ENCODE measurements at regions not wholly inside any gene's neighbourhood (a gene's known extent, or its start where the extent isn't known, plus 50 kb on each side); places are given as distances from the start of the nearest gene placed in this dataset.

- TF ChIP-seq CSRNP3 (CRISPR knock-in tag; IDR thresholded peaks at IDR 0.05) (no peak), GLIS3 (CRISPR knock-in tag; IDR thresholded peaks at IDR 0.05) (no peak)
Observed at GRCh38 chr4:18976884-18977283, 955.3 kb upstream of the LCORL start (continued).

- no peak for ATAC-seq
- TF ChIP-seq PPARA (CRISPR knock-in tag; IDR thresholded peaks at IDR 0.05; ENCODE audit: borderline replicate concordance) (no peak), ZNF70 (CRISPR knock-in tag; IDR thresholded peaks at IDR 0.05) (no peak), ESRRG (CRISPR knock-in tag; IDR thresholded peaks at IDR 0.05) (no peak), ISL1 (CRISPR knock-in tag; IDR thresholded peaks at IDR 0.05) (no peak), ZNF8 (CRISPR knock-in tag; IDR thresholded peaks at IDR 0.05) (no peak), CREB5 (CRISPR knock-in tag; IDR thresholded peaks at IDR 0.05; ENCODE audit: low read depth) (no peak), ZFP30 (CRISPR knock-in tag; IDR thresholded peaks at IDR 0.05) (no peak), POU6F1 (CRISPR knock-in tag; IDR thresholded peaks at IDR 0.05; ENCODE audit: borderline replicate concordance, low read depth) (no peak), SNAI2 (CRISPR knock-in tag; IDR thresholded peaks at IDR 0.05) (no peak), TOX (CRISPR knock-in tag; IDR thresholded peaks at IDR 0.05; ENCODE audit: borderline replicate concordance) (no peak), BACH2 (CRISPR knock-in tag; IDR thresholded peaks at IDR 0.05; ENCODE audit: borderline replicate concordance) (no peak), ZC3H10 (CRISPR knock-in tag; IDR thresholded peaks at IDR 0.05) (no peak)
Observed at GRCh38 chr4:18975916-18976808, 954.6 kb upstream of the LCORL start.

GRCh38 chr4:18973296-18973695 is 951.7 kb upstream of the LCORL start:
- ATAC-seq = no peak
- no peak for TF ChIP-seq TCF4 (CRISPR knock-in tag; IDR thresholded peaks at IDR 0.05; ENCODE audit: borderline replicate concordance)
- no peak for TF ChIP-seq ZFP30 (CRISPR knock-in tag; IDR thresholded peaks at IDR 0.05)
- TF ChIP-seq PPARA (CRISPR knock-in tag; IDR thresholded peaks at IDR 0.05; ENCODE audit: borderline replicate concordance) = no peak

- ATAC-seq = no peak
- TF ChIP-seq RARB (CRISPR knock-in tag; IDR thresholded peaks at IDR 0.05) = no peak
- no peak for TF ChIP-seq ZFP30 (CRISPR knock-in tag; IDR thresholded peaks at IDR 0.05)
- no peak for TF ChIP-seq CSRNP3 (CRISPR knock-in tag; IDR thresholded peaks at IDR 0.05)
Observed at GRCh38 chr4:18961879-18962278, 940.3 kb upstream of the LCORL start.

GRCh38 chr4:18961266-18961665 is 939.7 kb upstream of the LCORL start:
- TF ChIP-seq ZNF70 (CRISPR knock-in tag; IDR thresholded peaks at IDR 0.05) = no peak
- no peak for TF ChIP-seq CSRNP3 (CRISPR knock-in tag; IDR thresholded peaks at IDR 0.05)
- TF ChIP-seq CREB5 (CRISPR knock-in tag; IDR thresholded peaks at IDR 0.05; ENCODE audit: low read depth) = no peak
- TF ChIP-seq ZNF8 (CRISPR knock-in tag; IDR thresholded peaks at IDR 0.05) = no peak
- no peak for TF ChIP-seq TCF4 (CRISPR knock-in tag; IDR thresholded peaks at IDR 0.05; ENCODE audit: borderline replicate concordance)
- no peak for TF ChIP-seq GLIS3 (CRISPR knock-in tag; IDR thresholded peaks at IDR 0.05)
- TF ChIP-seq PPARA (CRISPR knock-in tag; IDR thresholded peaks at IDR 0.05; ENCODE audit: borderline replicate concordance) = no peak
- TF ChIP-seq OSR1 (CRISPR knock-in tag; IDR thresholded peaks at IDR 0.05) = no peak
- TF ChIP-seq ZNF565 (CRISPR knock-in tag; conservative IDR thresholded peaks at IDR 0.05; ENCODE audit: low read depth) = no peak
- no peak for TF ChIP-seq PATZ1 (CRISPR knock-in tag; IDR thresholded peaks at IDR 0.05; ENCODE audit: borderline replicate concordance)
- TF ChIP-seq ZFP3 (CRISPR knock-in tag; IDR thresholded peaks at IDR 0.05) = no peak
- no peak for TF ChIP-seq SNAI2 (CRISPR knock-in tag; IDR thresholded peaks at IDR 0.05)
- ATAC-seq = no peak

Data from SK-N-SH treated with all-trans-retinoic acid at 6 μM for 48 hours (cell line).